ENCODE measurements at regions not wholly inside any gene's neighbourhood (a gene's known extent, or its start where the extent isn't known, plus 50 kb on each side); places are given as distances from the start of the nearest gene placed in this dataset.

GRCh38 chr13:70505809-70506208, 397.6 kb upstream of the KLHL1 start:
- DNase-seq: peak in 1 of 2 experiments; percentile 76

DNA sequence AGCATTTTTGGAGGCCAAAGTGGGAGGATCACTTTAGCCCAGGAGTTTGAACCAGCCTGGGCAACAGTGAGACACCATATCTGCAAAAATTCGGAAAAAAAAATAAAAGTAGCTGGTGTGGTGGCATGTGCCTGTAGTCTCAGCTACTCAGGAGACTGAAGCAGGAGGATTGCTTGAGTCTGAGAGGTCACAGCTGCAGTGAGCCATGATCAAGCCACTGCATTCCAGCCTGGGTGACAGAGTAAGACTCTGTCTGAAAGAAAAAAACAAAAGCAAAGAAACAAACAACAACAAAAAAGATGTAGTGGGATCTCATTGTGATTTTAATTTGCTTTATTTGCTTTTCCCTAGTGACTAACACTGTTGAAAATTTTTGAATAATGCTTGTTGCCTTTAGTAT, 394.7 kb upstream of the KLHL1 start:
- CTCF ChIA-PET: no interaction called here
- no peaks in the 10 kb centered on the region for H3F3A ChIP-seq (ENCODE audit: insufficient read depth, low read depth)
- intact Hi-C loops (cut with micrococcal nuclease; ENCODE audit: unreplicated experiment): no loop called here
- no peaks in the 10 kb centered on the region for H3K79me2 ChIP-seq (ENCODE audit: low read depth)
- H2AFZ ChIP-seq: no peak overlapping the region
- TF ChIP-seq EZH2 (IDR thresholded peaks at IDR 0.05; ENCODE audit: low read depth) (no peak), CTCF (conservative IDR thresholded peaks at IDR 0.05) (no peak)
- POLR2A ChIA-PET (ENCODE audit: unreplicated experiment): no interaction called here
- H3K9me2 ChIP-seq (ENCODE audit: insufficient read depth): no peaks in the 10 kb centered on the region
- DNase-seq: no peak
- H3K27ac ChIP-seq: no peak overlapping the region
- no TSS peak for BruUV-seq (replicated peaks)
- H3K36me3 ChIP-seq (ENCODE audit: low read depth): no peaks in the 10 kb centered on the region
- H3K9me3 ChIP-seq (ENCODE audit: insufficient read depth, low read depth): no peaks in the 10 kb centered on the region
- H3K4me1 ChIP-seq (replicated peaks; ENCODE audit: insufficient read depth): no peaks in the 10 kb centered on the region
- no peaks in the 10 kb centered on the region for H3K27me3 ChIP-seq (ENCODE audit: insufficient read depth, low read depth)
- no peak overlapping the region for H3K4me2 ChIP-seq
- no peak overlapping the region for H3K4me3 ChIP-seq
- no peaks in the 10 kb centered on the region for H4K20me1 ChIP-seq (ENCODE audit: insufficient read depth)

More at GRCh38 chr13:70505809-70506208, 397.6 kb upstream of the KLHL1 start:
- TF ChIP-seq EZH2 (IDR thresholded peaks at IDR 0.05; ENCODE audit: low read depth) (no peak), CTCF (conservative IDR thresholded peaks at IDR 0.05) (no peak)
- ChIA-PET CTCF (no interaction called here), POLR2A (ENCODE audit: unreplicated experiment) (no interaction called here)
- no peaks in the 10 kb centered on the region for H3K9me2 ChIP-seq (ENCODE audit: insufficient read depth)
- BruUV-seq (replicated peaks): no TSS peak
- H3K4me3 ChIP-seq: no peak overlapping the region
- intact Hi-C loops (cut with micrococcal nuclease; ENCODE audit: unreplicated experiment): no loop called here
- H3K27me3 ChIP-seq (ENCODE audit: insufficient read depth, low read depth): no peaks in the 10 kb centered on the region
- no peaks in the 10 kb centered on the region for H4K20me1 ChIP-seq (ENCODE audit: insufficient read depth)
- H2AFZ ChIP-seq: 0 out of 2 replicates have a peak overlapping the region, but pooled peaks have one; percentile 45
- no peaks in the 10 kb centered on the region for H3K79me2 ChIP-seq (ENCODE audit: low read depth)
- no peaks in the 10 kb centered on the region for H3F3A ChIP-seq (ENCODE audit: insufficient read depth, low read depth)
- H3K36me3 ChIP-seq (ENCODE audit: low read depth): no peaks in the 10 kb centered on the region
- no peaks in the 10 kb centered on the region for H3K4me1 ChIP-seq (replicated peaks; ENCODE audit: insufficient read depth)
- peak overlapping the region; percentile 61 for H3K27ac ChIP-seq
- H3K9me3 ChIP-seq (ENCODE audit: insufficient read depth, low read depth): no peaks in the 10 kb centered on the region
- no peak overlapping the region for H3K4me2 ChIP-seq

- Histone ChIP-seq H3K79me2 (ENCODE audit: low read depth) (no peaks in the 10 kb centered on the region), H3K36me3 (ENCODE audit: low read depth) (no peaks in the 10 kb centered on the region), H3K4me2 (no peak overlapping the region), H3K27ac (no peak overlapping the region), H3K27me3 (ENCODE audit: insufficient read depth, low read depth) (no peaks in the 10 kb centered on the region), H3K4me3 (no peak overlapping the region), H2AFZ (no peak overlapping the region), H3K9me3 (ENCODE audit: insufficient read depth, low read depth) (no peaks in the 10 kb centered on the region), H4K20me1 (ENCODE audit: insufficient read depth) (no peaks in the 10 kb centered on the region), H3F3A (ENCODE audit: insufficient read depth, low read depth) (no peaks in the 10 kb centered on the region), H3K4me1 (replicated peaks; ENCODE audit: insufficient read depth) (no peaks in the 10 kb centered on the region), H3K9me2 (ENCODE audit: insufficient read depth) (no peaks in the 10 kb centered on the region)
- POLR2A ChIA-PET (ENCODE audit: unreplicated experiment): no interaction called here
- TF ChIP-seq EZH2 (IDR thresholded peaks at IDR 0.05; ENCODE audit: low read depth): no peak
- TF ChIP-seq CTCF (conservative IDR thresholded peaks at IDR 0.05): no peak
- no peak for DNase-seq
- CTCF ChIA-PET: no interaction called here
- intact Hi-C loops (cut with micrococcal nuclease; ENCODE audit: unreplicated experiment): no loop called here
- no TSS peak for BruUV-seq (replicated peaks)
Observed at GRCh38 chr13:70490320-70490935, 382.2 kb upstream of the KLHL1 start.

Data from PC-9 (cell line).